DMS153 treated with DMSO at 0.1 percent for 48 hours (cell line): ENCODE measurements at regions not wholly inside any gene's neighbourhood (a gene's known extent, or its start where the extent isn't known, plus 50 kb on each side); places are given as distances from the start of the nearest gene placed in this dataset.
"Not testable (repeated sequence)": the region's sequence is repeated elsewhere in the genome, so short reads cannot be mapped to it uniquely, and the experiment has no call there.

ENCODE experiments used
- DNase-seq: peaks from one replicate; lab custom pipeline; 2025; ENCODE audit not compliant: unreplicated experiment; lab: John Stamatoyannopoulos, UW

DNA sequence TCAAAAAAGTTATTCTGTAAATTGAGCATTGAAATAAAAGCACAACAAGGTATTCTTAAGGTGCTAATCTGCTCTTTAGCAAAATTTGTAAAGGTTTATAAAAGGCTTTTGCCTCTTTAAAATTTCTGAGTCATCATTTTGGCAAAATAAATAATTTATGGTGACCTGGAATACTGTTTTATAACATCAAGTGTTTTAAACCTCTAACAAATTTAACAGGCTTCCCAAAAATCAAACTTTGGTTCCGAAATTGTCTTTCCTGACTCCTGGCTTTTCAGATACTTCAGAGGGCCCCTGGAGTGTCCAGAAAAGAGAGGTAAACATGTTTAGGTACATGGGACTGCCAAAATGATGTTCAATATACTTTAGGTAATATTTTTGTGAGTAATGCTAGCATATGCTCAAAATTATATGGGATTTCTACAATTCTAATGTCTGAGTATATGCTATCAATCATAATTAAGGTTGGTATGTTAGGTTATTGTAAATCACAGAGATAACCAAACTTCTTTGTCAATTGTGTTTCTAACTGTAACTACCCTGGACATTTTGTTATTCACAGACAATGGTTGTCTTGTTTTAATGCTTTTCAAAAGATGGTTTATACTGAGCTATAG, 160.3 kb upstream of the OLIG3 start:
- DNase-seq, result no peak

DNA sequence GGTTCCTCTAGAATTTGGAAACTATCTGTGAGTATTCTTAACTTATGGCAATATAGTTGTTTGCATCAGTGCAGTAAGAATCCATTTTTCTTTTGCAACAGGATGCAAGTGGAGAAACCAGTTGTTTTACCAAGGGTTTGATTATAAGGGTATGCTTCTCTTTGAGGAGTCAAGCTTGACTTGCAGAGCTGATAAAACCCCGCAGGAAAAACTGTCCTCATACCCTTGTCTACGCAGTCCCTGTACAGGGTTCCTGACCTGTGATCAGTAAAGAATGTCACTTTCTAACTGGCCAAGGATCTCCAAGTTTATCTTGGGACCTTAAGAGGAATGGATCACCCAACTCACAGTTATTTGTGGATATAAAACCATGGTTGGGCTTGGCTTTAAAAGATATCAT, 161.1 kb upstream of the OLIG3 start:
- no peak for DNase-seq

DNA sequence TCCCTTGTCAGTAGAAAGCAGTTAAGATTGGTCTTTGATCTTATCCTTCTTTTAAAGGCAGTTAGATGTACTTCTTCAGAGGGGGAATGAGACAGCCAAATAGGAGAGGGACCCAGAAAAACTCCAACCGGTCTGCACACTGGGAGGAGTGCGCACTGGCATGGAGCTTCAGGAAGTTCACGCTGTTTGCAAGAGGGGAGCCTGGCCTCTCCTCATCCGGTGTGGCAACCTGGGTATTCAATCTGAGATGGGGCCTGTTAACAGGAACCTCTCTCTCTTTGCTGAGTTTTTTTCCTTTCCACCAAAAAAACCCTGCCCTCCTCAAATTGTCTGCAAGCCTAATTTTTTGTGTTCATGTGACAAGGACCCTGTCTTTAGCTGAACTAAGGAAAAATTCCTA, 162.5 kb upstream of the OLIG3 start:
- no peak for DNase-seq

DNA sequence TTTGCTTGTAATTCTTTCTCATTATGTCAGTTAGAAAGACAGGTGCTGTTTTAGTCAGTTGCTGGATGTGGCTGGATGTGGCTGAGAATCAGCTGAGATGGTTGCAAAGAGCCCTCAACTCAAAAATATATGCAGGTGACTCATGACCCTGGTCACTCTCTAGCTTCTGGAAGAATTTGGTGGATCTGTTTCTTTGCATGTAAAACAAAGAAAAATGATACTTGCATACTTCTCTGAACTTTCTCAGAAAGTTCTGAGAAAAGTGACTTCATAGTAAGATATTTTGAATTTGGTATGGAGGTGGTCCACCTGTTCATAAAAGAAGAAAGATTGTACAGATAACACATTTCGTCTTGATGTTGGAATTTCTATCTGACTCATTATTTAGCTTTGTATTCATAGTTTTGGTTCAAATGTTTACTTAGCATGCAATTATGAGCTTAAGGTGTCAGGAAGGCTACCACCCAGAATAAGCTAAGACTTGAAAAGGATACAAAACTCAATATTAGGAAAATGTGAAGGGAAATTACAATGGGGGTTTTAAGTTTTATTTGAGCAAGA, 163.2 kb upstream of the OLIG3 start:
- no peak for DNase-seq

DNA sequence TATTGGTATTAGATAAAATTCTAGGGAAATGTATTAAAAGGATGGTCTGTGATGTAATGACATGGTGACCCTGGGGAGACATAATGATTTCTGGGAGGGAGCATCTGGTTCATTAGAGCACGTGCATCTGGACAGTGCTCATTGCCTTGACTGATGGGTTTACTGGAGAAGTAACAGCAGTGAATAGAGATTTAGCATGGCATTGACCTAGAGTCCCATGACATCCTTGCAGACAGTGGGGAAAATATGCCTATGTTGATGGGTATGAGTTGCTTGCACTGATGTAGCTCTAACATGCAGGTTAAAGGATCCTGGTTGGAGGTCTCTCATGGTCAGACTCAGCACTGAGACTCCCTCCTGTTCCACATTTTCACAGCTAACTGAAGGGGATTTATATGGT, 164.1 kb upstream of the OLIG3 start:
- no peak for DNase-seq

DNA sequence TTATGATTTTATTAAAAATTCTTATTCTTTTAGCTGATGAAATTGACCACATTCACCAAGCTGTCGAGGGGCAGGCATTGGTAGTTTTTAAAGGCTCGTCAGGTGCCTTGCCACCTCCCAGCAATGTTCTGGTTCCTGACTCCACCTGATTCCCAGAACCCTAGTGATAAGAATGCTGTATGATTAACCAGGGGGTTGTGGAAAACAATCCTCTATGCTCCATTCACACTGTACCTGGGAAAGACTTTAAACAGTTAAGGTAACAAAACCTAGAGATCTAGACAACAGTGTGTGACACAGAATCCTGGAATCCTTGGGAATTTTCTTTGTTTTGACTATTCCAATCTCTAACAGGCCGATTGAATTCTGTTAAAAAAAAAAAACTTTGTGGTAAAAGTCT, 165.7 kb upstream of the OLIG3 start:
- no peak for DNase-seq

DNA sequence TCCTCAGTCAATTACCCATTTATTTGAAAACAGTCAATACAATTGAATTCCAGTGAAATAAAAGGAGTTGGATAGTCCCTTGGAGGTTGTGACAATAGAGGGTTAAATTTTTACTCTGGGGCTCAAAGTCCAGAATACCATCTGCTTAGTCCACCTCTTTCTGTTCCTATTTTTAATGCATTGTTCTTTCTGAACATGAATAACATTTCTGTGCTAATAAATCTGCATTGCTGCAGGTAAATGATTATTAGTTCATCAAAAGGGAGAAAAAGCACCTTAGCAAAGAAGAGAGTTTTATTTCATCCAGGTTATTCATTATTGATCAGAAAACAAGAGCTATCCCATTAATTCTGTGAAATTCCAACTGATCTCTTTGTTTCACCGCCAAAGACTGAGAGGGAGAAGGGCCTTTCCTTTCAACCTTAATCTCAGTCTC, 166.1 kb upstream of the OLIG3 start:
- no peak for DNase-seq

DNA sequence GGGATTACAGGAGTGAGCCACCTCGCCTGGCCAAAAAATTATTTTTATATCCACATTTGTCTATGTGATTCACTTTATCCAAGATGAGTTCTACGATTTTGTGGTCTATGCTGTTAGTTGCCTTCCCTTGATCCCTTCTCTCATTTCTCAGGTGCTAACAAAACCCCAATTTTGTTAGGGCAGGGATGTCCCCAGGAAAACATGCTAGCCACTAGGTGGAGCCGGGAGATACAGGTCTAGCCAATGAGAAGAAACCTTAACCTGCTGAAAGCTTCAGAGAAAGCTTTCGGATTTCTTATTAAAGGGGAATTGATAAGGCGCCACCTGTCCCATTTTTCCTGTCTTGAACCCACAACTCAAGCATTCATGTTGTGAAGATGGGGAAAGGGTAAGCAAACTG, 167.4 kb upstream of the OLIG3 start:
- no peak for DNase-seq

DNA sequence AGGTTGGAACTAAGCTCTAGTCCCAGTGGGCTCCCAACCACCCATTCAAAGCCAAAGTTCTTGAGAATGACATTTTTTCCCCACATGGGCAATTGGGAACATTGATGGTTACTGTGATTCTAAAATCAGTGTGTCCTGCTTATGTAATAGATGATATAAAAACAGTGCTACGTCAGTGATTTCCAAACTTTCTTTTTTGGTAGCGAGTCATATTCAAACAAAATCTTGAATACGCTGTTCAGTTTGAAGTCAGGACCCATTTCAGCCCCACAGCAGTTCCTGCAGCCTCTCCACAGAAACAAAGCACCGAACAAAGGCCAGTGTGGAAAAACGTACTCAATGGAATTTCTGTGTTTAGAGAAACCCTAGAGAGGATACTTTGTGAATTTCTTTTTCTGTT, 170.0 kb upstream of the OLIG3 start:
- DNase-seq, result no peak

DNA sequence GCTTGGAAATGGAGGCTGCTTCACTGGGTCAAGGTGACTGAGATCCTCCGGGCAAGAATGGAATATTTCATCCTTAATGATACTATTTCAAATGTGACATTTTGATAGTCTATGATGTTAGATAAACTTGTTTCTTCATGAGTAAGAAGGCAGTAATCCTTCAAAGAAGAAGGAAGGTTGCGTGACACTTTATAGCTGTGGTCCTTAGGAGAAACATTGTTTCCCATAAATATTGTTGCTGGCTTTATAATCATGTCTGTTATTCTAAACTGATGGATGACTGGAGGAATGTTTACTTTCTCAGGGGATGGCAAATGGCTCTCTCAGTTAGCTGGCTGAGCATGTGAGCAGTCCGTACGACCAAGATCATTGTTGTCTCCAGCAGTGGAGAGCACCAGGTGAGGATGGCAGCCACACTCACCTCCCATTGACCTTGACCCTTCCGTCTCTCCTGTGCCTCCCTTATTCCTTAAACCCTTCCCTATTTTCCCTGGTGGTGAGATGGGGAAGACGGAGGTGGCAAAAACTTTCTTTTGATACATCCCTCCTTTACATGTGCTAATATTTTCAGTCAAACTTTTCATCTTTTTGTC, 171.2 kb upstream of the OLIG3 start:
- no peak for DNase-seq

DNA sequence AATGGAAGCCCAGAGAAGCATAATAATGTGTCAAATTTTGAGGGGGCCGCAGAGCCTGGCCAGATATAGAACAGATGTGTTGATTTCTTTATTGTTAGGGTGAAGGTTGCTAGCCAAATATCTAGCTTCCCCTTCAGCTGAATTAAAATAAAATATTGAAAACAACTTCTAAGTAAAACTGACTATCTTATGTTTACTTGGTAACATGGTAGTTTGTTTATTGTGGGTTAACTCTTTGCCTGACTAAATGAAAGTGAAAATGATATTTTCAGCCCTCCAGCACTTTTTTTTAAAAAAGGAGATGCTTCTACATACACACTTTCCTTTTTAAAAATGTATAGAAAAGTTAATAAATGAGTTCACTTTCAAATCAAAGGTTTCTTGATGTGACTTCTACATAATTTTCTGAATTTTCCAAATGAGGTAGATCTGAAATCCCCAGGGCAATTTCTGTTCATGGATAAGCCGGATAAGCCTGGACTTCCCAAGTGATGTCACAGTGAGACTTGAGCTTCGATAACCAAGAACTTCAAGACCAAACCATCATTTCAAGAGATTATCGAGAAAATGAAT, 172.1 kb upstream of the OLIG3 start:
- DNase-seq, result no peak

DNA sequence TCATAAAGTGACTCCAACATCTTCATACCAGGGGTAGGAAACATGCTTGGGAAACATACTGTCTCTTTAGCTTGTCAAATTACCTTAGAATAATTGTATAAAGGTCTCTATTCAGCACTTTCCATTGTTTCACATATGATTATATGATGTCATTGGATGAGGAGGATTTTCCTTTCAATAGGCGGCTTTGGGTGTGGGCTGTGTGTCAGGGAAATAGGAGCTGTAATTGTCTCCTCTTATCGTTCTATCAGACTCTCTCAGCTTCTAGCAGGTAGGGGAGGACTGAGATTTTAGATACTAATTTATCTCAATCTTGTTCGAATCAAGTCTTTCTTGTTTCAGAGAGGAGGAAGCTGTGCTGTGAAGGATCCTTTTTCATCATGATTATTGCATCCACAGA, 179.4 kb upstream of the OLIG3 start:
- no peak for DNase-seq

DNA sequence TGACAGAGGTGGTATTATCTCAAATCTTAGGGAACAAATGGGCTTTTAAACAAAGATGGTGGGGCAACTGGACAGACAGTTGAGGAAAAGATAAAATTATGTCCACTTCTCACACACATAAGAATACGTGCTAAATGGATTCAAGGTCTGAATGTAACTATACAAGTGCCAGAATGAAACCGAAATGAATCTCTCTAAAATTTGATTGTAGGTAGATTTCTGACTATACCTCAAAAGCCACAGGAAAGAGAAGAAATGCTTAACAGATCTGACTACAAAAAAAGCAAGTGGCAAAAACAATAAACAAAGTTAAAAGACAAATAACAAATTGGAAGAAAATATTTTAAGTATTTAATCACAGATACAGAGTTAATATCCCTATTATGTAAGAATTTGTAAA, 182.7 kb upstream of the OLIG3 start:
- no peak for DNase-seq

DNA sequence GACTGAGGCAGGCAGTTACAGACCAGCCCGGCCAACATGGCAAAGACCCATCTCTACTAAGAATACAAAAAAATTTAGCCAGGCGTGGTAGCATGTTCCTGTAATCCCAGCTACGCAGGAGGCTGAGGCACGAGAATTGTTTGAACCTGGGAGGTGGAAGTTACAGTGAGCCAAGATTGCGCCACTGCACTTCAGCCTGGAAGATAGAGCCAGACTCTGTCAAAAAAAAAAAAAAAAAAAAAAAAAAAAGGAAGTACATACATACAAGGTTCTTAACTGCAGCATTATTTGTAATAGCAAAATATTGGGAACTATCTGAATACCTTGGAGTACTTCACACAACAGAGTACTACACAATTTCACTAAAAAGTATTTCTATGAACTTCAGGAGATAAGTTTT, 183.5 kb upstream of the OLIG3 start:
- DNase-seq, result no peak

DNA sequence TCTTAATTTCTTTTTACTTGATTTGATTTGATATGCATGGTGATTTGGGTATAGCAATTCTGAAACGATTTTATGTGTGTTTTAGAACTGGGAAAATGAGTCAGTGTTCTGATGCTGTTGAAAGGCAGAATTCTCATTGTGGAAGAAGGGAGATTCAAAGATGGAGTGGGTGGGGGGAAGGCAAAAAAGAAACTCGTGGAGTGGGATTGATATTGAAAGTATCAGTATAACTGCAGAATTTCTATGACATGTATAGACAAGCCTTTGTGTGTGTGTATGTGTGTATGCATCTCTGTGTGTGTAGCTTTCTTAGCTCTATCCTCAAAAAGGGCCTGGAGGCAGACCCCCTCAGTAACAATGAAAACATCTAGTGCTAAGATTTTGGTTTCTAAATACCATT, 184.3 kb upstream of the OLIG3 start:
- no peak for DNase-seq

DNA sequence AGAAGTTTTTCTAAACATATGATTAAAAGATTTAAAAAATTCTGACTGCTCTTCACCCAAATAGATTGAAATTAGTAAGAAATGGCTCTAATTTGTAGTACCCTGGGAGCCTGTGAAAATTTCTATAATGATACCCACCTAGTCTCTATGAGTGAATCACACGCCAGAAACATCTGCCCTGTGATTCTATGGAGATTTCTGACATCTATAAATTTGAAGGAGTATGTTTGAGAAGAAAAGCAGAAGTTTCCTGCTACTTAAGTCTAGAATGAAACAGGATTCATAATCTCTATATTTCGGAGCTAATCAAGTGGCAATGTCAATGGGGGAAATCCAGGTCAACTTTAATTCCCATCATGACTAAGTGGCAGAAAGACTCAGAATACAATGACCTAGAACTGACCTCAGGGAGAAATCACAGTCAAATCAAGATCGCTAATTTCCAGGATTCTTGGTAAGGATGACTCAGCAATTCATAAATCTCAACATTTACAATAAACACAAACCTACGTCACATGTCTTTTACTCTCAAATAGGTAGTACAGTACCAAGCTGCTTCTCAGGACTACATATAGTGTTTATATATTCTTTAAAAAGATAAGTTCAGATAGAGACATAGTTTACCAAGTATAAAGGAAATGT, 186.2 kb upstream of the TNFAIP3 start:
- no peak for DNase-seq

DNA sequence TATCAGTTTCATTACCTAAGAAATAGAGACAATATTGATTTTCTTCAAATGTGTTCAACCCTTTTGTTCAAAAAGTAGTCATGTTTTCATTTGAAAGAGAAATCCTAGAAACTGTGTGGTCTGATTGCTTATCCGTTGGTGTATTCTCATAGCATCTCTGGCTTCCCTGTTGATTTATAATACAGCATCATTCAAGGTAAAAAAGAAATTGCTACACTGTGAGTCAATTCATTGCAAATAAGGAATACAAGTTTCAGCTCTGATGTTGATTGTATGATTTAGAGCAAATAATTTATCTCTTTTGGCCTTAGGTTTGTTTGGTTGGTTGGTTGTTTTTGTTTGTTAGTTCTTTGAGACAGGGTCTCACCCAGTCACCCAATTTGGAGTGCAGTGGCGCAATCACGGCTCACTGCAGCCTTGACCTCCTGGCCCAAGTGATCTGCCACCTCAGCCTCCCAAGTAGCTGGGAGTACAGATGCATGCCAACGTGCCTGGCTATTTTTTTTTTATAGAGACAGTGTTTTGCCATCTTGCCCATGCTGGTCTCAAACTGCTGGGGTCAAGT, 185.5 kb upstream of the TNFAIP3 start:
- DNase-seq, result no peak

DNA sequence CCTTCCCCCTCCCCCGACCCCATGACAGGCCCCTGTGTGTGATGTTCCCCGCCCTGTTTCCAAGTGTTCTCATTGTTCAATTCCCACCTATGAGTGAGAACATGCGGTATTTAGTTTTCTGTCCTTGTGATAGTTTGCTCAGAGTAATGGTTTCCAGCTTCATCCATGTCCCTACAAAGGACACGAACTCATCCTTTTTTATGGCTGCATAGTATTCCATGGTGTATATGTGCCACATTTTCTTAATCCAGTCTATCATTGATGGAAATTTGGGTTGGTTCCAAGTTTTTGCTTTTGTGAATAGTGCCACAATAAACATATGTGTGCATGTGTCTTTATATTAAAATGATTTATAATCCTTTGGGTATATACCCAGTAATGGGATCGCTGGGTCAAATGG, 184.4 kb upstream of the TNFAIP3 start:
- not testable (repeated sequence) for DNase-seq

DNA sequence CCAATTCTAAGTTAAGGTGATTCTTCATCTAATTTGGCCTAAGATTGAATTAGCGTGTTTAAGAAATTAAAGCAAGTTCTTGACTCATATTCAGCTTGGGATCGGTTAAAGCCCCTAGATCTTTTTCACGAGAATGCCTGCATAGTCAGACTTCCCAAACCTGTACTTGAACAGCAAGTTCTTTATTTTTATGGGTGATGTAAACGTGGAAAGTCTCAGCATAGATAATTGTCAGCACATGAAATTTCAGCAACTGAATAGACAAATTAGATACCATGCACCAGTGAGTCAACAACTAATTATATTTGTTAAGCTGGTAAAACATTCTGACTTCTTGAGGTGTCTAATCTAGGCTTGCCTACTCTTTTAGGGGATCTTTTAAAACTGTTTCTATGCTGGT, 183.1 kb upstream of the TNFAIP3 start:
- no peak for DNase-seq

DNA sequence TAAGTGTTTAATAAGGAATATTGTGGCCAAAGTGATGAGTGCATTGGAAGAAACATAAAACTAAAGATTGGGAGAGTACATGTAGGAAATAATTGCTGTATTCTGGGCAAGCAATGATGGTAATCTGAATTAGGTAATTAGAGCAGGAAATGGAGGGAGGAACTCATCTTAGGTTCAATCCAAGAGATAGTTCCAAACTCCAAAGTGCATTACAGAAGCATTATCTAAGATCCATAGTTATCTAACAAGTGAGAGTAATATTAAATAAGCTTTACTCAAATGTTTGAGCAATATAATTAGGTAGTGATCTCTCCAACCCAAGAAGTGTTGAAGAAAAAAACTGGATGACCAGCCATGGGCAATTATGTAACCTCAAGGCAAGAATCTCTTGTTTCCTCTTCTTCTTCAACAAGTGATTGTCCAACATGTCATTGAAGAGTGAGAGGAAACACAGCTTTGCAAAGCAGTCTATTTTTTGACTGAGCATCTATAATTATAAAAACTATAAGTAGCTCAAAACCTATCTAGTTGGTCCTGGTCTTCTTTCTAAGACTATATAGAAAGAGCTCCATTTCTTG, 181.2 kb upstream of the TNFAIP3 start:
- DNase-seq, result no peak

DNA sequence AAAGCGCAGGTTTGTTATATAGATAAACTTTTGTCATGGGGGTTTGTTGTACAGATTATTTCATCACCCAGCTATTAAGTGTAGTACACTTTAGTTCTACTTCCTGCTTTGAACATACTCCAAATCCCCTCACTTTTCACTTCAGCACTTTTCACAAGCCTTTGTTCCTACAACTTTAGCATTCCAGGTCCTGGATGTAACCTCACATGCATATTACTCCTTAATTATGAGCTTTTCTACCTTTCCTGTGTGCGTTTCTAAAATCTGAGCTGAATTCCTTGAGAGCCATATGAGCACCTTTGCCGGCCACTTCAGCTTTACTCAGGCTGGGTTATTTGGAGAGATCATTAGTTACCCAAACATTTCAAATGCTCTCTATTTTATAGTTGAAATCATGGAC, 179.2 kb upstream of the TNFAIP3 start:
- DNase-seq, result no peak
